ENCODE measurements at regions not wholly inside any gene's neighbourhood (a gene's known extent, or its start where the extent isn't known, plus 50 kb on each side); places are given as distances from the start of the nearest gene placed in this dataset.

GRCh38 chr15:69520067-69520466 lies 67.4 kb downstream of the RPLP1 start:
- Mint-ChIP-seq H3K27ac (no peak overlapping the region), H3K27me3 (ENCODE audit: low read depth in 2 of 2) (peaks cover 16 to 32% of the 10 kb centered on the region in 2 donors), H3K4me1 (peaks cover 0 to 11% of the 10 kb centered on the region in 2 donors), H3K4me3 (no peak overlapping the region), H3K36me3 (no peaks in the 10 kb centered on the region), H3K9me3 (no peaks in the 10 kb centered on the region)
- no CpG with 5 or more reads among the region's 1 CpG for WGBS (ENCODE audit: insufficient coverage)
- Histone ChIP-seq H3K9me3 (ENCODE audit: control insufficient read depth, insufficient read depth, low read length) (no peaks in the 10 kb centered on the region), H3K4me1 (ENCODE audit: control insufficient read depth, insufficient read depth, low read length) (peaks cover 2% of the 10 kb centered on the region), H3K27me3 (ENCODE audit: control insufficient read depth, insufficient read depth, low read length) (no peaks in the 10 kb centered on the region), H3K36me3 (ENCODE audit: control insufficient read depth, insufficient read depth, low read length) (no peaks in the 10 kb centered on the region), H3K27ac (ENCODE audit: low read length) (no peak overlapping the region), H3K4me3 (ENCODE audit: low read length) (no peak overlapping the region)
- intact Hi-C loops (cut with micrococcal nuclease), result loop anchor here (10.0 kb wide), 1 partner anchor 45 kb away; no protein-coding TSS in a partner anchor
- no peak for TF ChIP-seq CTCF (IDR thresholded peaks at IDR 0.05)
- DNase-seq, result no peak
- ATAC-seq, result no peak

DNA sequence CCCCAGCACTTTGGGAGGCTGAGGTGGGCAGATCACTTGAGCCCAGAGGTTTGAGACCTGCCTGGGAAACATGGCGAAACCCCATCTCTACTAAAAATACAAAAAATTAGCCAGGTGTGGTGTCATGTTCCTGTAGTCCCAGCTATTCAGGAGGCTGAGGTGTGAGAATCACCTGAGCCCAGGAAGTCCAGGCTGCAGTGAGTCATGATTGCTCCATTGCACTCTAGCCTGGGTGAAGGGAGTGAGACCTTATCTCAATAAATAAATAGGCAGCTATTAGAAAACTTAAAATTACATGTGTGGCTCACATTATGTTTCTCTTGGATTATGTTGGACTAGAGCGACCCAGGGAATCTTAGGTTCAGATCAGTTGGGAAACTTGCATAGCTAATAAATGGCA lies 69.7 kb downstream of the RPLP1 start:
- 87% methylated on average over 1 of the region's 2 CpGs for WGBS (ENCODE audit: insufficient coverage)
- no peaks in the 10 kb centered on the region for H3K9me3 Mint-ChIP-seq
- intact Hi-C loops (cut with micrococcal nuclease), result loop anchor here (10.0 kb wide), 1 partner anchor 48 kb away; no protein-coding TSS in a partner anchor

DNA sequence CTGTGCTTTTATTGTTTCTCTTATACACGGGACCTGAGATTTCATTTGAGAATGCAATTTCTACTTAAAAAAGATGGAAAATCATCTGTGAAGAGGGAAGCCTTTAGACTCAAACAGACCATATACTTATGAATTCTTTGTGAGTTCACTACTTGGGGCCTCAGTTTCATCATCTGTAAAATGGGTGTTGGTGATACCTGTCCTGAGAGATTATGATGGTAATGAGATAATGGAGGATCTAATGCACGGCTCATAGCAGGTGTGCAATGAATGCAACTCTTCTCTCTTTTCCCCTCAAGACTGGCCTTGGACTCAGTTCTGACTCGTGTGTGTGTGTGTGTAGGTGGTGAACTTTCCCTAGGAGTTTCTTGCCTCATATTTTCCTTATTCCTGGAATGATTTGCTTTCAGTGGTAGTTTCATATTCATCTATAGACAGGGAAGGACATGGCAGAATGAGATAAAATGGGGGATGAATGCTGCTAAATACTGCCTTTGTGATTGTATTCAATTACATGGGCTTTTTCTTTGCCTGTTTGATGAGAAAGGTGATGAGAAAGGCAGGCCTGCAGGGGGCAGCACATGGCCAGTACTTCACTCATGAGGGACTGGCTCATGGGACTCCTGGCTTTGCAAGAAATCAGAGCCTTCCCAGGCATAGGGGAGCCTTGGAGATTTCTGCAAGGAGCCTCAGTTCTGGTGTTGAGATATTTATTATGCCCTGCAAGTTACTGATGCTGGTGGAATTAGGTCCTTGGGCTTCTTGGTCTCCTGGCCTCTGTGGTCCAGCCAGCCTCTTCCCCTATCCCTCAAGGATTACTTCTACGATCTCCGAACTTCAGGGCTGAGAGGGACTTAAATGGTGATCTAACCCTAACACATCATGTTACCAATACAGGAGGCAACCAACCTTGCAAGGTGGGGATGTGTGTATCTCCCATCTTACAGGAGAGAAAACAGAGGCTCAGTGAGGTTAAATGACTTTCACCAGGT lies 70.7 kb downstream of the RPLP1 start:
- no peak overlapping the region for H3K4me3 ChIP-seq (ENCODE audit: low read length)
- intact Hi-C loops (cut with micrococcal nuclease), result loop anchor here (1.0 to 10.0 kb wide), 2 partner anchors 49 to 937 kb away; no protein-coding TSS in a partner anchor

More for the DNA sequence above, 69.7 kb downstream of the RPLP1 start:
- H3K4me1 ChIP-seq (ENCODE audit: control insufficient read depth, insufficient read depth, low read length), result no peaks in the 10 kb centered on the region
- no peak for TF ChIP-seq CTCF (IDR thresholded peaks at IDR 0.05)
- ATAC-seq (no peak), DNase-seq (no peak)
- Mint-ChIP-seq H3K27ac (no peak overlapping the region), H3K4me1 (peaks cover 0 to 11% of the 10 kb centered on the region in 2 donors), H3K4me3 (no peak overlapping the region), H3K36me3 (no peaks in the 10 kb centered on the region), H3K27me3 (ENCODE audit: low read depth in 2 of 2) (peaks cover 16 to 43% of the 10 kb centered on the region in 2 donors)
- no peaks in the 10 kb centered on the region for H3K36me3 ChIP-seq (ENCODE audit: control insufficient read depth, insufficient read depth, low read length)
- no peaks in the 10 kb centered on the region for H3K27me3 ChIP-seq (ENCODE audit: control insufficient read depth, insufficient read depth, low read length)
- H3K9me3 ChIP-seq (ENCODE audit: control insufficient read depth, insufficient read depth, low read length), result no peaks in the 10 kb centered on the region
- H3K4me3 ChIP-seq (ENCODE audit: low read length), result no peak overlapping the region
- H3K27ac ChIP-seq (ENCODE audit: low read length), result no peak overlapping the region

More for the DNA sequence above, 70.7 kb downstream of the RPLP1 start:
- peak; percentile 57 to 70 (median 67) for ATAC-seq
- no peaks in the 10 kb centered on the region for H3K9me3 ChIP-seq (ENCODE audit: control insufficient read depth, insufficient read depth, low read length)
- no peaks in the 10 kb centered on the region for H3K36me3 ChIP-seq (ENCODE audit: control insufficient read depth, insufficient read depth, low read length)
- no peaks in the 10 kb centered on the region for H3K27me3 ChIP-seq (ENCODE audit: control insufficient read depth, insufficient read depth, low read length)
- Mint-ChIP-seq H3K36me3 (no peaks in the 10 kb centered on the region), H3K27me3 (ENCODE audit: low read depth in 2 of 2) (peaks cover 16 to 43% of the 10 kb centered on the region in 2 donors), H3K4me1 (peaks cover 0 to 11% of the 10 kb centered on the region in 2 donors), H3K9me3 (no peaks in the 10 kb centered on the region), H3K4me3 (no peak overlapping the region), H3K27ac (no peak overlapping the region)
- H3K27ac ChIP-seq (ENCODE audit: low read length), result no peak overlapping the region
- peak; percentile 56 to 65 for DNase-seq
- WGBS (ENCODE audit: insufficient coverage), result 94% methylated on average over 4 of the region's 5 CpGs
- no peaks in the 10 kb centered on the region for H3K4me1 ChIP-seq (ENCODE audit: control insufficient read depth, insufficient read depth, low read length)
- peak; percentile 60 for TF ChIP-seq CTCF (IDR thresholded peaks at IDR 0.05)
